ENCODE measurements at regions not wholly inside any gene's neighbourhood (a gene's known extent, or its start where the extent isn't known, plus 50 kb on each side); places are given as distances from the start of the nearest gene placed in this dataset.

GRCh38 chr2:220814441-220814840 is 757.7 kb downstream of the EPHA4 start:
- no peak overlapping the region for H3K4ac ChIP-seq (ENCODE audit: low read depth, low read length)
- no peak overlapping the region for H2BK120ac ChIP-seq (ENCODE audit: low read depth, low read length, poor library complexity, severe bottlenecking)
- H2AK5ac ChIP-seq (ENCODE audit: insufficient read length, low read length), result no peak overlapping the region
- H4K91ac ChIP-seq (ENCODE audit: insufficient read length, low read depth, low read length), result no peak overlapping the region
- no peak overlapping the region for H3K18ac ChIP-seq (ENCODE audit: insufficient read length, low read depth, low read length)
- no peak overlapping the region for H3K14ac ChIP-seq (ENCODE audit: insufficient read depth, low read length)
- DNase-seq, result no peak
- no peaks in the 10 kb centered on the region for H3K4me1 ChIP-seq (ENCODE audit: insufficient read depth, low read length)
- Mint-ChIP-seq H3K4me1 (no peaks in the 10 kb centered on the region), H3K4me3 (no peak overlapping the region), H3K36me3 (ENCODE audit: insufficient read depth in 1 of 3, low read depth in 3 of 3) (0 out of 7 replicates have a peak, but pooled peaks cover 0 to 5% (median 0%) of the 10 kb centered on the region in 3 experiments), H3K27ac (no peak overlapping the region), H3K9me3 (peaks cover 9% of the 10 kb centered on the region in 2 experiments; a peak in 4 of 5 replicates), H3K27me3 (ENCODE audit: low read depth) (no peaks in the 10 kb centered on the region)
- H3K27me3 ChIP-seq (ENCODE audit: insufficient read depth, low read length), result no peaks in the 10 kb centered on the region
- no peak overlapping the region for H3K56ac ChIP-seq (ENCODE audit: insufficient read length, low read depth, low read length)
- no peak overlapping the region for H3K4me2 ChIP-seq (ENCODE audit: insufficient read depth, insufficient read length, low read length)
- H2BK15ac ChIP-seq (ENCODE audit: low read depth, low read length), result no peak overlapping the region
- no peak overlapping the region for H4K8ac ChIP-seq (replicated peaks; ENCODE audit: insufficient read length, low read depth, low read length)
- H3T11ph ChIP-seq (ENCODE audit: low read length), result no peak overlapping the region
- H3K9ac ChIP-seq (ENCODE audit: extremely low read depth, insufficient read length, low read length), result no peak overlapping the region
- TF ChIP-seq CTCF (conservative IDR thresholded peaks at IDR 0.05), result no peak
- H3K9me3 ChIP-seq (ENCODE audit: control insufficient read depth, low read depth, low read length), result no peaks in the 10 kb centered on the region
- no peak overlapping the region for H4K5ac ChIP-seq (ENCODE audit: insufficient read length, low read depth, low read length)
- no peak overlapping the region for H2BK12ac ChIP-seq (ENCODE audit: insufficient read length, low read depth, low read length)
- no peaks in the 10 kb centered on the region for H3K23me2 ChIP-seq (ENCODE audit: insufficient read length, low read depth, low read length, poor library complexity, severe bottlenecking)
- no peaks in the 10 kb centered on the region for H3K79me2 ChIP-seq (ENCODE audit: insufficient read depth, low read length)
- no peak overlapping the region for H2BK5ac ChIP-seq (ENCODE audit: insufficient read length, low read length)
- no peak overlapping the region for H3K23ac ChIP-seq (ENCODE audit: insufficient read length, low read depth, low read length)
- H2AFZ ChIP-seq (ENCODE audit: low read length), result no peak overlapping the region
- no peak overlapping the region for H3K27ac ChIP-seq (ENCODE audit: insufficient read length, low read depth, low read length)
- no peak overlapping the region for H2BK20ac ChIP-seq (ENCODE audit: low read depth, low read length, poor library complexity, severe bottlenecking)
- WGBS (ENCODE audit: extremely low coverage, insufficient read length, low lambda C conversion rate), result no CpG with 5 or more reads among the region's 4 CpGs
- no peaks in the 10 kb centered on the region for H4K20me1 ChIP-seq (ENCODE audit: control insufficient read depth, insufficient read depth, insufficient read length)
- no peaks in the 10 kb centered on the region for H3K79me1 ChIP-seq (ENCODE audit: insufficient read depth, low read depth, low read length, poor library complexity, severe bottlenecking)
